ENCODE measurements at regions not wholly inside any gene's neighbourhood (a gene's known extent, or its start where the extent isn't known, plus 50 kb on each side); places are given as distances from the start of the nearest gene placed in this dataset.
"Not testable (repeated sequence)": the region's sequence is repeated elsewhere in the genome, so short reads cannot be mapped to it uniquely, and the experiment has no call there.

- DNase-seq = no peak
Observed at GRCh38 chr20:61056627-61057442, 195.2 kb upstream of the CDH4 start.

GRCh38 chr20:61057443-61058121, 194.5 kb upstream of the CDH4 start:
- DNase-seq = no peak

- DNase-seq = no peak
Observed at GRCh38 chr20:61061981-61062380, 190.1 kb upstream of the CDH4 start.

GRCh38 chr20:61065853-61066252, 186.2 kb upstream of the CDH4 start:
- DNase-seq = no peak

GRCh38 chr20:61066526-61066925, 185.5 kb upstream of the CDH4 start:
- no peak for DNase-seq

- no peak for DNase-seq
Observed at GRCh38 chr20:61067221-61067620, 184.8 kb upstream of the CDH4 start.

- no peak for DNase-seq
Observed at GRCh38 chr20:61072398-61072797, 179.7 kb upstream of the CDH4 start.

GRCh38 chr20:61073376-61073775, 178.7 kb upstream of the CDH4 start:
- no peak for DNase-seq

GRCh38 chr20:61082720-61083119, 169.3 kb upstream of the CDH4 start:
- no peak for DNase-seq

GRCh38 chr20:61083431-61083830, 168.6 kb upstream of the CDH4 start:
- DNase-seq = no peak

GRCh38 chr20:61086031-61086430, 166.0 kb upstream of the CDH4 start:
- no peak for DNase-seq

- no peak for DNase-seq
Observed at GRCh38 chr20:61090541-61090940, 161.5 kb upstream of the CDH4 start.

- DNase-seq = no peak
Observed at GRCh38 chr20:61092251-61092650, 159.8 kb upstream of the CDH4 start.

- DNase-seq = no peak
Observed at GRCh38 chr20:61094581-61094980, 157.5 kb upstream of the CDH4 start.

- DNase-seq = no peak
Observed at GRCh38 chr20:61096463-61096862, 155.6 kb upstream of the CDH4 start.

- no peak for DNase-seq
Observed at GRCh38 chr20:61099806-61100205, 152.3 kb upstream of the CDH4 start.

GRCh38 chr20:61100489-61100888, 151.6 kb upstream of the CDH4 start:
- no peak for DNase-seq

- not testable (repeated sequence) for DNase-seq
Observed at GRCh38 chr20:61101321-61101720, 150.7 kb upstream of the CDH4 start.

GRCh38 chr20:61104232-61104631, 147.8 kb upstream of the CDH4 start:
- no peak for DNase-seq

GRCh38 chr20:61105395-61105794, 146.7 kb upstream of the CDH4 start:
- DNase-seq = no peak

- no peak for DNase-seq
Observed at GRCh38 chr20:61106438-61106837, 145.6 kb upstream of the CDH4 start.

- no peak for DNase-seq
Observed at GRCh38 chr20:61109221-61109805, 142.7 kb upstream of the CDH4 start.

- no peak for DNase-seq
Observed at GRCh38 chr20:61112515-61112914, 139.5 kb upstream of the CDH4 start.

- DNase-seq = no peak
Observed at GRCh38 chr20:61113731-61114130, 138.3 kb upstream of the CDH4 start.
